ENCODE measurements at regions not wholly inside any gene's neighbourhood (a gene's known extent, or its start where the extent isn't known, plus 50 kb on each side); places are given as distances from the start of the nearest gene placed in this dataset.

DNA sequence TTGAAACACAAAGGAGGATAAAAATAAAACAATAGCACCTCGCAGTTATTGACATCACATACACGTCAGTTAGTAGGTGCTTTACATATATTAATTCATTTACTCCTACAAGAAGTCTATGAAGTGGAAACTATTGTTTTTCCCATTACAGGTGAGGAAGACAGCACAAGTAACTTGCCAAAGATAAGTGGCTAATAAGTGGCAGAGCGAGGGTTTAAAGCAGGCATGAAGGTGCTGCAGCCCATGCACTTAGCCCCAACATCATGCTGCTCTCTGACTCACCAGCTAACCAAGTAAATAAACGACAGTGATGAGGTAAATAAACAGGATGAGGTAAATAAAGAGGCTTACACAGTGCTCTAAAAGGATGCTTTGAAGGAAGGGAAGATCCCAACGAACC is 498.6 kb upstream of the ZEB2 start:
- no peak for DNase-seq (ENCODE audit: low read depth)

DNA sequence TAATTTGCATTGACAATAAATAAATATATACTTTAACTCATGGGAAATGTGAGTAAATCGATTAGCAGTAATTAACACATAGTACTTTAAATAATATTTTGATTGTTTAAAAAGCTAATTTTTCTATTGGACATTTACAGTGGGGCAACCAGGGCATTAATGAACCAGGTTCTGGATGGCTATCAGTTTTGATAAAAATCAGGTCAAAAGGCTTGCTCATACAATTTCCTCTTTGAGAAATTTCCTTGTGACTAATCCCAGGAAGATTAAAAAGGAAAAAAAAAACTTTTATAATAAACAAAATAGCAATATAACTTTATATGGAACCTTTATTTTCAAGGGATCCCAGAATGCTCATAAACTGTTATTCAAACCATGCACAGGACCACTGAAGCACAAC is 497.2 kb upstream of the ZEB2 start:
- no peak for DNase-seq (ENCODE audit: low read depth)

DNA sequence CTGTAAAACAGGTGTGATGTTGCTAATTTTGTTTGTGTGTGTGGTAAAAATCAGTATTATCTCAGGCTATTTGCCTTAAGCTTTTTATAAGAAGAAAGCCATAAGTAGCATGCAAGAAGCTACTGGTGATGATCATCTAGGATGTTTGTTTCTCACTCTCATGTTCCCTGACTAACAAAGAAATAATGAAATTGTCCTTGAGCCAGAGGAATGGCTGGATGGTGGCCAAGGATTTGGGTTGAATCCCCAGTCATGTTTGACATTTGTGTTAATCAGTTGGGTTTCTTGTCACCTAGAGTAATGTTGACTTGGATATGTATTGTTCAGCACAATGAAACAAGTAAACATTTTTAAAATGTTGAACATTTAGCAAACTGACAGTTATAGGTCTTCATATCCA is 496.8 kb upstream of the ZEB2 start:
- DNase-seq (ENCODE audit: low read depth): no peak

DNA sequence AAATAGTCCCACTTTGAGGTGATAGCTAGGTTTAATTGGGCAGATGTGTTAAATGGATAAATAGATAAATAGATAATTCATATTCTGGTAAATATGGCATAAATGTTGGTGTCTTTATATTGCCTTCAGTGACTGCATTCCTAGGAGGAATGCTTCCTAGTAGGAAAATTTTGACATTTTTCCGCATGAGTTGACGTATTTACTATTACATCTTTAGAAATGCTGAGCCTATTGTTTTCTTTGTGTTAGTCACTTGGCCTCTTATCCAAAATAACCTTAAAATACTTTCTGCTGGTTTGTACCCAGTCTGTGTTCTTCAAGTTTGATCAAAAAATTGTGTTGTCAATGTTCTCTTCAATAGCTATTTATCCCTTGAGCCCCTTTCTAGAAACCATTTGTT is 495.6 kb upstream of the ZEB2 start:
- no peak for DNase-seq (ENCODE audit: low read depth)

DNA sequence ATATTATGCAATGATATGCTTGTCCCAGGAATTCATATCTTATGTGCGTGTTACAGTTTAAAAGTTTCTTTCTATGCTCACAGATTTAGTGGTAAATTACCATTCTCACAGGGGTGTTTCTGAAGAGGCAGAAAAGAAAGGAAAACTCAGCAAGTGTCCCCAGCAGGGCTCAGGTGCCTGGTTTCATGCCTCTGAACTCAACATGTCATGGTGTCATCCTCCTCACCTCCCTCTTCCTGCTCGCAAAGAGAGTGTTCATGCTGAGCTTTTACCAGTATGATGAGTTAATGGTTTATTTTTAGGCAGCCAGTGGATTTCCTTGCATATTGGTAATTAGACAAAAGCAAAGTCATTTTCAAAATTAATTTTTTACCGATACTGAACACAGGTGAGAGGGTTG is 492.9 kb upstream of the ZEB2 start:
- no peak for DNase-seq (ENCODE audit: low read depth)

DNA sequence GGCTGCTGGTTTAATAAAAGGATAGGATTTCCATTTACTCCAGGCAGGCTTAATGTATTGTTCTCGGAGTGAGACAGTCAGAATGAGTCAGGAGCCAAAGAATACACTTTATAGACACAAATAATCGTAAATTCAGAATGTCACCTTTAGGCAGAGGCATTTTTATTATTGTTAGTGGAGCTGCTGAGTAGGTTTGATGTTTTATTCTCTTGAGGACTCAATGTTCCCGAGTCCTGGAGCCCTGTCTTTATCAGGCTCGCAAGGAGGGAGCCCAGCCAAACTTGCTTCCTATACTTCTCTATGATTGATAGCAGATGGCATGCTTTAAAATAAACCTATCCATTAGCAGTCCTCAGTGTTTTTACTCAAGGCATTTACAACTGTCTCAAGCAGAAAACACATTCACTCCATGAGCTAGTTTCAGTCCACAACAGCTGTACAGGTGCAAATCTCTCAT is 492.3 kb upstream of the ZEB2 start:
- DNase-seq (ENCODE audit: low read depth): no peak

DNA sequence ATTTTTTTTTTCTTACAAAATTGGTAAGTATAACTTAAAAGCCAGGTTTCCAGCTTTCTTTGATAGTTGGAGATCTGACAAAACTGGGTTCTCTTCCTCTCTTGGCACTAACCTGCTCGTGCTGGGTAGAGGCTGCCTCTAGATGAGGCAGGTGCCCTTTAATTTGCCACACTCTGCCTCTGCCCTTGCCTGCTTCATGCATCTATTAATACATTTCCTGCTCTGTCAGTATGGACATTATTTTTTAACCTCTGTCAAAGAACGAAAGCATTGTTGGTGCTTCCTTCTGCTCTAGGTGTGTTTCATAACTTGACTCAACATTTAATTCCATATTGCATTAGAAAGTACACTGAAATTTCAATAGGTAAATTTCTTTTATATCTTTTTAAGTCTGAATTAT is 490.7 kb upstream of the ZEB2 start:
- no peak for DNase-seq (ENCODE audit: low read depth)

DNA sequence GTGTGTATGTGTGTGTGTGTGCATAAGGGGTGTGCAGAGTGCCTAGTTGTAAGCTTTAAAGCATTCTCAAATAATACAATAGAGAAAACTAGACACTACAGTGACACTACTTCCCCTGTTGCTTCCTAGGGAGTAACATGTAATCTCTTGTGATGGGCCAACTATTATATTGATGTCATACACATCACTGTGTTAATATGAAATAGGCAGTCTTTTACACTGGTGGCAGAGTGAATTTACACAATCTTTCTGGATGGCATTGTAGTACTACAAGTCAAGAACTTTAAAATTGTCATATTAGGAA is 488.0 kb upstream of the ZEB2 start:
- DNase-seq (ENCODE audit: low read depth): no peak

DNA sequence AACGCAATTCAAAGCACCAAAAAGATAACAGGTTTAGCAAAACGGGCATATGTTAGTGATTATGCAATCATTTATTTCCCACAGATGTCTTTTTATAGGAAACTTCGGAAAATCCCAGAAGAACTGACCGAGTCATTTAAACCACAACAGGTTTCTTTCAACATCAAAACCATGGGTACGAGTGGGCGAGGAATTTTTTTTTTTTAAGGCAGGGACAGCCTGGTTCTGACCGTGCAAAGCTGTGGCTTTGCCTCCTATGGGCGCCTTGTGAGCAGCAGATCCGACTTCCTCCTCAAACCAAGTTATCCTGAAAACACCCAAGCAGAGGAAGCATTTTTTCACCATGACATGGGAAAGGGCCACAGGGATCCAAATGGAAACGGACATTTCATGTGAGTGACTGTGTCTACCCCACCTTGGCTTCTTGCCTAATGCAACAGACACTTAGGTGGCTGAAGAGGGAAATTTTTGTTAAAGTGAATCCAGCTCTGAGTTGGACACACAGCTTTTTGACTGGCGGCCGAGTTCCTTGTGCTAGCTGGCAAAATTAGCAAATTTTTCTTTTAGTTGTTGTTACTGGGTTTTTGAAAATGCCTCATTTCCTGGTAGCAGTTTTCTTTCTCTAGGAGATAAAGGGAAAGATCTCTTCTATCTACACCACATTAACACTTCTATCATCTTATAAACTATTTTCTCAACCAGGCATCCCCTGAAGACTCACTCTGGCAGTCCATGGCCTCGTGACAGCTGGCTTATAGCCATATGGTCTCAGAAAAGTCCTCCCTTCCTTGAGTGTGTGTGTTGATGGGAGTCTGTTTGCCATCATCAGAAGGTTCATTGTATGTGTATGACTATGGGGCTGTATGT is 487.4 kb upstream of the ZEB2 start:
- DNase-seq (ENCODE audit: low read depth): peak; percentile 97

DNA sequence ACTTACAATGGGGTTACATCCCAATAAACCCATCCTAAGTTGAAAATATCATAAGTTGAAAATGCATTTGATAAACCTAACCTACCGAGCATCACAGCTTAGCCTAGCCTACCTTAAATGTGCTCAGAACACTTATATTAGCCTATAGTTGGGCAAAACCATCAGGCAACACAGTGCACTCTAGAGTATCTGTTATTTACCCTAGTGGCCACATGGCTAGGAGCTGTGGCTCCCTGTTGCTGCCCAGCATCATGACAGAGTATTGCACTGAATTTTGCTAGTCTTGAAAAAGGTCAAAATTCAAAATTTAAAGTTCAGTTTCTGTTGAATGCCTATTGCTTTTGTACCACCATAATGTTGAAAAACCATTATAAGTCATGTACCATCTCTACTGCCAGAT is 482.7 kb upstream of the ZEB2 start:
- DNase-seq (ENCODE audit: low read depth): no peak

DNA sequence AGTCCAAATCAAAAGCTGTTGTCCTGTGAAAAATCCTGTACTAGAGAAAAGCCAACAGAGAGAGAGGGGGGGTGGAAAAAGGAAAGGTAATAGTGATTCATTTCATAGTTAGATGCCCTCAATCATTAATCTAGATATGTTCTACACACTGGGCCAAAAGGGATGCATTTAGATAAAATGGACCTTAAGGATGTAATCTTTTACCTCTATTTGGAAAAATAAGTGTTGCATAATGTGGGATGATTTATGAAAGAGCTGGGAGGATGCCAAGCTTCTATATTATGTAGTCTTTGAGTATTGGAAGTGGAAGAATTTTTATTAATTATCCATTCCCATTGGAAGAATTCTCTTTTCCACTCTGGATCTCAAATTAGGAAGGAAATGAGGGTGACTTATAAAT is 480.5 kb upstream of the ZEB2 start:
- DNase-seq (ENCODE audit: low read depth): no peak

DNA sequence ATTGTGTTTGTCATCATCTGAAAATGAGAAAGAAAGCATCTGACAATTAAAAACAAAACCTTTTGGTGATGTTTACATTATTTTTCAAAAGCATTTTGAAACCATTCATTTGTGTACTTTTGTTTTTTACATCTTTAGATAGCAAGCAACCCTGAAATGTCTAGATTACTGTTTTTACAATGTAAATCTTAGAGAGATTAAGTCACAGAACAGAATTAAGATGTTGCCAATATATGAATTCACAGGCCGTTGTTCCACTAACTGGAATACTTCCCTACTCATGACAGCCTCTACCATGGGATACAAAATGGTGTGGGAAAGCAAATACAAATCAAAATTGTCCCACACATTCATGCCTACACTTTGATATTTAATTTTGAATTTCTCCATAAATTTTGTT is 480.0 kb upstream of the ZEB2 start:
- DNase-seq (ENCODE audit: low read depth): no peak

DNA sequence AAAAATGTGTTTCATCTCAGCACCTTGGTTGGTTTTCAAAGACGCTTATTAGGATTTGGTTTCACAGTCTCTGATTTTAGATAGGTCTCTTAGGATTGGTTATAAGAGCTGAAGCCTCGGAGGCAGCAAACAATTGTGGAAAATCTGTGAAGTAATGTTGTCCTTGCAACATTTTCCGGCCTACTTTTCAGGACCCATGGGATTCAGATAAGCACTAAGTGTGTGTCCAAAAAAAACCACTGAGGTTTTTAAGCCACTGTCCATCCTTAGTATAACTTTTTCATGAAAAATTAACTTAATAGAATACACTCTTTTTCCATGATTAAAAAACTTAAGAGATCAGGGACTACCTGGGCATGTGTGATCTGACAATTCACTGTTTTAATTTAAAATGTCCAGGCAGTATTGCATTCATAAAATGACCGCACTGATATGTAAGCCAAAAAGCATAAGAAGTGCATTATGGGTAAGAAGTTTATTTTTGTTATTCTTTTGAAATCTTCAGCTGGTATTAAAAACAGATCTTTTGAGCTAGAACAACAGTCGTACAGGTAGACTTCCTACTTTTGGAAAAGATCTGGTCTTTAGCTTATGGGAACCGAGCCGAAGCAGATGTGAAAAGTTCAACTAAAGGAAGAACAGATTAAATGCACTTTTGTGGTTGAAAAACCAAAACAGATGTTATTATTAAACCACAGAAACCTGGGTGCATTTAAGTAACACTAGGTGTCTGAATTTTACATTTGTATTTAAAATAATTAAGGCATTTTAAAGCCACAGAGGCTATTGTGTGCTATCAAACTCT is 479.4 kb upstream of the ZEB2 start:
- DNase-seq (ENCODE audit: low read depth): no peak

DNA sequence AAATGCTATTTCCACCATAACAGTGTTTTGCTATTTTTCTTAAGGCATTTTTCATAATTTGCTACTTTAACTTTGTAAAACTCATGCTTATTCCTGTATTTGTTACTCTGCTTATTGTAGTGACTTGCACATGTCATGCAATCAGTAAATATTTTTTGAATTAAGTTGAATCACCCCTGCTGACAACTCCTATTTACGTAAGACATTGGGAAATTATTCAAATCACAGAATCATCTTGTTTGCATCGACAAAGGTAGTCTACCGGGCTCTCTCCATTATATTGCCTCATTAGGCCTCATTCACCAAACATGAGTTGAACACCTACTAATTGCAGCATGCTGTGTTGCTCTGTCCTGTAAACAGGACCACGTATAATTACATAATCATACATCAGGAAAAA is 478.5 kb upstream of the ZEB2 start:
- no peak for DNase-seq (ENCODE audit: low read depth)

DNA sequence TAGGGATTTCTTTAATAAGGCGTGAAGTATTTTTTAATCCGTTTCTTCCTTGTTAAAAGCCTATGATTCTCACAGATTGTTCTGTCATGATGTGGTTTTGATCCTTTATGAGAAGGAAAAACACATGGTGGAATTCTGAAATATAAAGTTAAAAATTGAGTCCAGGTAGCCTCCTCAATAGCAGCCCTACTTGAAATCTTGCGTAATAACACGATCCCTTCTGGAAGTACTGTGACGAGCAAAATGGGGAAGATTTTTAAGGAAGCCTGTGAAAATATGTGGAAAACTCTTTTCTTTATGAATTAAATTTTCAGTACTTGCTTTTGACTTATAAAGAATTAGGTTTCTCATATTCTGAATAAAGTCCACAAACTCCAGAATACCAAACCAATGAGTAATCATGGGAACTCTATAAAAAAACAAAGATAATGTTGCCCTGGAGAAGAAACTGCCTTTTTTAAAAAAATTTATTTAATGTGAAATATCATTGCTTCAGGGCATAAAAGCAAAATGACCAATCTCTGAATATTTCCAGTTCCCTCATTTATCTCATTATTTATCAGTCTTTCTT is 476.4 kb upstream of the ZEB2 start:
- no peak for DNase-seq (ENCODE audit: low read depth)

DNA sequence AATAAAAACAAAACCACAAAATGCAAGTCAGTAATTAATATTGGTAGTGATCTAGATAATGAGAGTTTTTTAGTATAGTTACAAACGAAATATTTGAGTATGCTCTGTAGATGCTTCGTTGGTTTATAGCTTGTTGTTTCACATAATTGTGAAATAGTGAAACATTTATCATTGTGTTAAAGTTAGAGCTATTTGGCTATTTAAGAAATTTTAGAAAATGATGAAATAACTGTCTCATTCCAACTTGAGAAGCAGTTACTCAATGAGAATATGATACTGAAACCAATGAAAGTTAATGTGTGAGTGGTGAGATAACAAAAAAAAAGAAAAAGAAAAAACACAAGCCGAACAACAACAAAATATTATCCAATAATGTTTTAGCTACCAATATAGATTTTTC is 475.6 kb upstream of the ZEB2 start:
- no peak for DNase-seq (ENCODE audit: low read depth)

DNA sequence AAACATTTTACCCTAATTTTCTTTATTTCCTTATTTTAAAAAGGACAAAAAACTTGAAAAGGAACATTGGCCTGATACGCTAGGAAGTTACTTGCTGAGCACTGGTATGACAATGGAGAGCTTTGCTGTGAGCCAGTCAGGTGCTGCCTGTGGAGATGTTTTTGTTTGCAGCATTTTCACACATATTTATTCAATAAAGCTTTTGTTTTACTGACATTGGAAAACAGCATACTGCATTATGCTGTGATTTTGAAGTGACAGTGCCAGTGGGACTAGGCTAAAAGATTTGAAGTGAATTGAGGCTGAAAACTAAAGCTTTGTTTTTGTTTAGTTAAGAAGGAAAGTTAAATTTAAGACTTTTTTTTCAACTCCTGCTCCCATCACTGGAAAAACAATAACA is 470.7 kb upstream of the ZEB2 start:
- no peak for DNase-seq (ENCODE audit: low read depth)

DNA sequence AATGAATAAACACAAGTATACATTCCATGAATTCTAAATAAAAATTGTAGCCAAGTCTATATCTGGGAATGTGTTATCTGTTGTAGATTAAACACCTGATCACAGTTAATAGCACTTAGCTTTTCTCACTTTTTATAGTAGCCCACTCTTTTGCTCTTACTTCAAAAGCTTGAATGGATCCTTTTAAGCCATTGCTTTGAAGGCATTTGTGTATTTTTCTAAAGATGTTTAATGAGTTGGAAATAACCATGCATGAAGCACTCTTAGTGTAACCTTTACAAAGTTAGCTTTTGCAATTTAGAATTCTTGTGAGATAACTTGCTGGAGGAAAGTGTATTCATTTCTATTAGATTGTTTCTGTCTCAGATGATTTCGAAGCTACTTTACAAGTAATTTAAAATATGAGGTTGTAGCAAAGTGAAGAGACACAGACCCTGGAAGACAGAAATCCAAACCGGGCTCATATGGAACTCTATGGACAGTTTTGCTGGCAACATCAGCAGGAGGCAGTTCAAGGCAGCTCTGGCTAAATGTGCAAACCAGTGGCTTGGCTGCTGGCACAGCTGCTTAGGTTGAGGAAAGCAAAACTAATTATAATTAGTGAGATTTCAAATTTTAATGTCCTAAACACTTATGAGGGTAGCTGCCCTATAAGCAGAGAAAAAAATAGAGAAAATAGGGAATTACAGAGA is 469.8 kb upstream of the ZEB2 start:
- DNase-seq (ENCODE audit: low read depth): no peak

DNA sequence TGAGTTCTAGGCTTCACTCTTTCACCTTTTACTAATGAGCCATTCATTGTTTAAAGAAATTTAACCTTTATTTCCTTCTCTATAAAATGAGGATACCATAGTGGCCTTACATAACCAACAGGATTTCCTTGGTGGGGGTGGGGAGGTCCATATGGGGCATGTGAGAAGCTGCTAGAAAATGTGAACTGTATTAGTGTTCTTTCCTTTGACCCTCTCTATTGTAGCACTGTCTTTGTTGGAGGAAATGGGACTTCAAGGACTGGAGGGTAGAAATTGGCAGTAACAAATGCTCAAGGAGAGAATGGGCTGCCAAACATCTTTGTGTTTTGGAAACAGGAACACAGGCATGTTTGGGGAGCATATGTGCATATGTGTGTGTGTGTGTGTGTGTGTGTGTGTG is 468.7 kb upstream of the ZEB2 start:
- no peak for DNase-seq (ENCODE audit: low read depth)

DNA sequence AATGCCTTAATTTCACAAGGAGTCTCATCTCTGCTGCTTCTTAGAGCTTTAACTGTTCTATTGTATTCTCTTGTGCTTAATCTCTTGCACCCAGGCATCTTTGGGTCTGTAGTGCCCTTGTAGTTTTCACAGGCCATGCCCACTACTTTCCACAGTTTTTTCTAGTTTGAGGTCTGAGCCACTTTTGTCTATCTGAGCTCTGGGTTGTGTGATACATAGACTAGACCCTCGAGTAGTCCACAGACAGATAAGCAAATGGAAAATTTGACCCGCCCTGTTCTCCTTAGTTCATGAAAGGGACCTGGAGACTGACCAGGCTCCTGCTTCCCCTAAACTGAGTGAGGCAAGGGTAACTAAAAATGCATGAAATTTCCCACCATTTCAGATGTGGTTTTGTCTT is 466.8 kb upstream of the ZEB2 start:
- no peak for DNase-seq (ENCODE audit: low read depth)

DNA sequence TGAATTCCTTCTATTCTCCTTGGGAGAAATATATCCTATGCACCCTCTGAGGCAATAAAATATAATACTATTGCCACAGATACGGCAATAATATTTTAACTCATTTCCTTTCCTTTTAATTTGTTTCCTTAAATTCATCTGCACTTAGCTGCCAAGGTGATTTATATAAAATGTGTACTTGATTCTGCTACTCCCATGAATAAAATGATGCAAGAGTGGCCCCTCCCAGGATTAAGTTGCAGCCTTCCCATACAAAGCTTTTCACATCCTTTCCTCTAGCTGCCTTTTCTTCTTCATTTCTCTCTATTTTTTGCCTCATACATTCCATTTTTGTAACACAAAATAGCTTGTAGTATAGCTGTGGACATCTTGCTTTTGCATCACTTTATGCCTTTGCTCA is 464.1 kb upstream of the ZEB2 start:
- DNase-seq (ENCODE audit: low read depth): no peak

DNA sequence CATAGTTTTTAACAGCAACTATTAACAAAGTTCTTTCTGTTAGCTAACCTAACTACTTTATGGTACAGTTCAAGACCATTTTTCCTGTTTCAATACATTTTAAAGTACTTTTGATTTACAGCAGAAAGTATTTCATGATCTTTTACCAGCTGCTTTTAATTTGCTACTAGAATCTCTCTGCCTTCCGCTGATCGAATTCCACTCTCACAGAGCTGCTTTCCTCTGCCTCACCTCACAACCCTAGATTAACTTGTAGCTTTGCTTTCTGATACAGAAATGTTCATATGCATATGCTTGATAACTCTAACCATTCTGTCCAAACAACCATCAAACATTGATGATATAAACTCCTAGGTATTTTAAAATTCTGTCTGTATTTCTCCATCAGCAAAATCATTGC is 463.2 kb upstream of the ZEB2 start:
- no peak for DNase-seq (ENCODE audit: low read depth)

DNA sequence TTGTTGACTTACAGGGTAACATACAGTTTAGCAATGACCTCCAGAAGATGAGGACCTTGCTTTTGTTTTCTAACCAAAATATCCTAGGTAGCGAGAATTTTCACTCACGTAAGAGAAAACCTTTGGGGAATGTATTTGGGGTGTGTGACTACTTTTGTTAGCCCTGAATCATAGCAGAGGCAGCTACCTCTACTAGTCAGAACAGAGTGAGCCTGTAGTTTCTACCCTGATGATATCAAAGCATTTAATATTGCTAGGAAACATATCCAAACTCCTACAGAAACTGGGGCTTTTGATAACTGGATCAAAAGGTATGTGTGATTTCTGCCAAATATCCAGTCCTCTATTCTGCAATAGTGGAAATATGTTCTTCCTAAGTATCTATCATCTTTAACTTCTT is 462.6 kb upstream of the ZEB2 start:
- DNase-seq (ENCODE audit: low read depth): no peak

Data from non-pigmented ciliary epithelial cell (primary cell).